ENCODE measurements at regions not wholly inside any gene's neighbourhood (a gene's known extent, or its start where the extent isn't known, plus 50 kb on each side); places are given as distances from the start of the nearest gene placed in this dataset.

DNA sequence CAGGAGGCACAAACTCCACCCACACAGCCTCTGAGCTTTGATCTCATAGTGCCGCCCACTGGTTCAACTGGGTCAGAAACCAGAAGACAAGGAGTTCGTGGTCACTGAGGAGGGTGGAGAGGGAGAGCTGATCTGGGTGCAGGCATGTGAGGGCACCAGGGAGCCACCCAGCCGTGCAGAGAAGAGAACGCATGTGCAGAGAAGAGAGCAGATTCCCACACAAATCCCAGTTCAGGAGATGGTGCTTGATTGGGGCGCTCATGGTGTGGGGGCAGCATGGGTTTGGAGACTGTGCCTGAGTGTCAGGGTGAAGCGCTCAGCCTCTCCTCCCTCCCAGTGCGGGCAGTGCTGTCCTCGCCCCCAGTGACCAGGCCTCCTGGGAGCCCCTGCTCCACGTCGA, 375.2 kb upstream of the MYT1L start:
- no peak for TF ChIP-seq POLR2A (IDR thresholded peaks at IDR 0.05)
- TF ChIP-seq, protein P1, sequence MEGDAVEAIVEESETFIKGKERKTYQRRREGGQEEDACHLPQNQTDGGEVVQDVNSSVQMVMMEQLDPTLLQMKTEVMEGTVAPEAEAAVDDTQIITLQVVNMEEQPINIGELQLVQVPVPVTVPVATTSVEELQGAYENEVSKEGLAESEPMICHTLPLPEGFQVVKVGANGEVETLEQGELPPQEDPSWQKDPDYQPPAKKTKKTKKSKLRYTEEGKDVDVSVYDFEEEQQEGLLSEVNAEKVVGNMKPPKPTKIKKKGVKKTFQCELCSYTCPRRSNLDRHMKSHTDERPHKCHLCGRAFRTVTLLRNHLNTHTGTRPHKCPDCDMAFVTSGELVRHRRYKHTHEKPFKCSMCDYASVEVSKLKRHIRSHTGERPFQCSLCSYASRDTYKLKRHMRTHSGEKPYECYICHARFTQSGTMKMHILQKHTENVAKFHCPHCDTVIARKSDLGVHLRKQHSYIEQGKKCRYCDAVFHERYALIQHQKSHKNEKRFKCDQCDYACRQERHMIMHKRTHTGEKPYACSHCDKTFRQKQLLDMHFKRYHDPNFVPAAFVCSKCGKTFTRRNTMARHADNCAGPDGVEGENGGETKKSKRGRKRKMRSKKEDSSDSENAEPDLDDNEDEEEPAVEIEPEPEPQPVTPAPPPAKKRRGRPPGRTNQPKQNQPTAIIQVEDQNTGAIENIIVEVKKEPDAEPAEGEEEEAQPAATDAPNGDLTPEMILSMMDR (IDR thresholded peaks at IDR 0.05), result no peak

Data from right lobe of liver (tissue), 4 donors.